ENCODE measurements at regions not wholly inside any gene's neighbourhood (a gene's known extent, or its start where the extent isn't known, plus 50 kb on each side); places are given as distances from the start of the nearest gene placed in this dataset.

DNA sequence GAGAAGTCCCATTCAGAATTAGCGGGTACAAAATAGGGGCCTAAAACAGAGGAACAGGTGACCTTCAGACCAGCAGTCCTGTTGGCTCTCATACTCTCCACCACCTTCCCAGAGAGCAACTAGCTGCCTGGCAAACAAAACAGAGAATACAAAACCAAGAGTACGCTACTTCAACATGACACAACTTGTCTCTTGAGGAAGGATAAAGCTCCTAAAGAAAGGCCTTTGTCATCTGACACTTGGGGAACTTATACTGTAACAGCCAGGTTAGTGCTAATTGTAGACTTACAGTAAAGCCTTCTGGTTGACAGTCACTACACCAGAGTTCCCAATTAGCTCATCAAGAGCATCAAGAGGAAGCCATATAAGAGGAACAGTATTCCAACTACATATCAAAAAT, 282.1 kb upstream of the NT5C1B start:
- 0 out of 2 replicates have a peak overlapping the region, but pooled peaks have one; percentile 4 for H3K14ac ChIP-seq (replicated peaks; ENCODE audit: low read depth, low read length)

More for the DNA sequence above, 282.1 kb upstream of the NT5C1B start:
- no peak overlapping the region for H3K27ac ChIP-seq (ENCODE audit: insufficient read depth, low read length)
- H4K8ac ChIP-seq (ENCODE audit: low read depth in 2 of 2, low read length in 2 of 2), result no peak overlapping the region
- DNase-seq (no peak), ATAC-seq (ENCODE audit: low read depth) (no peak)
- H3K4me3 ChIP-seq (ENCODE audit: insufficient read depth, low read depth, low read length), result no peak overlapping the region
- H2BK5ac ChIP-seq (ENCODE audit: low read depth, low read length, poor library complexity, severe bottlenecking), result no peak overlapping the region
- no peak overlapping the region for H3K9ac ChIP-seq (ENCODE audit: low read depth, low read length)
- no peak overlapping the region for H2BK20ac ChIP-seq (ENCODE audit: low read depth, low read length)
- H4K20me1 ChIP-seq (ENCODE audit: insufficient read depth, low read length), result no peaks in the 10 kb centered on the region
- intact Hi-C loops (cut with micrococcal nuclease) (no loop called here), dilution Hi-C loops (cut with HindIII; ENCODE audit: low sequenced_read_pairs, unreplicated experiment) (no loop called here), in situ Hi-C loops (cut with MboI; ENCODE audit: low sequenced_read_pairs) (no loop called here)
- H3K9me1 ChIP-seq (ENCODE audit: insufficient read depth, low read length), result no peaks in the 10 kb centered on the region
- BruUV-seq (replicated peaks), result no TSS peak
- H2AK5ac ChIP-seq (ENCODE audit: low read depth, low read length), result no peak overlapping the region
- no peak overlapping the region for H2BK15ac ChIP-seq (ENCODE audit: low read depth, low read length)
- TF ChIP-seq POLR2A (IDR thresholded peaks at IDR 0.05; ENCODE audit: low read depth, low read length) (no peak), MAFK (IDR thresholded peaks at IDR 0.05; ENCODE audit: low read depth, low read length) (no peak), RAD21 (IDR thresholded peaks at IDR 0.05; ENCODE audit: low read length) (no peak), USF2 (IDR thresholded peaks at IDR 0.05; ENCODE audit: low read depth, low read length) (no peak), CTCF (conservative IDR thresholded peaks at IDR 0.05; ENCODE audit: low read depth, low read length) (no peak), NFE2L2 (IDR thresholded peaks at IDR 0.05; ENCODE audit: low read depth, low read length) (no peak), MXI1 (IDR thresholded peaks at IDR 0.05; ENCODE audit: borderline replicate concordance, low read depth, low read length) (no peak), SMC3 (IDR thresholded peaks at IDR 0.05; ENCODE audit: low read depth, low read length) (no peak)
- TF ChIP-seq, protein P1, sequence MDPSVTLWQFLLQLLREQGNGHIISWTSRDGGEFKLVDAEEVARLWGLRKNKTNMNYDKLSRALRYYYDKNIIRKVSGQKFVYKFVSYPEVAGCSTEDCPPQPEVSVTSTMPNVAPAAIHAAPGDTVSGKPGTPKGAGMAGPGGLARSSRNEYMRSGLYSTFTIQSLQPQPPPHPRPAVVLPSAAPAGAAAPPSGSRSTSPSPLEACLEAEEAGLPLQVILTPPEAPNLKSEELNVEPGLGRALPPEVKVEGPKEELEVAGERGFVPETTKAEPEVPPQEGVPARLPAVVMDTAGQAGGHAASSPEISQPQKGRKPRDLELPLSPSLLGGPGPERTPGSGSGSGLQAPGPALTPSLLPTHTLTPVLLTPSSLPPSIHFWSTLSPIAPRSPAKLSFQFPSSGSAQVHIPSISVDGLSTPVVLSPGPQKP (IDR thresholded peaks at IDR 0.05; ENCODE audit: borderline replicate concordance, low read depth, low read length), result no peak
- H3K4me1 ChIP-seq (ENCODE audit: control insufficient read depth, insufficient read depth, low read length), result no peaks in the 10 kb centered on the region
- no peak overlapping the region for H3K56ac ChIP-seq (ENCODE audit: extremely low read depth, insufficient read depth, low read length)
- no peak overlapping the region for H2AFZ ChIP-seq (replicated peaks; ENCODE audit: low read length, poor library complexity)
- ChIA-PET POLR2A (ENCODE audit: unreplicated experiment) (no interaction called here), CTCF (no interaction called here)
- H3K4me2 ChIP-seq (ENCODE audit: low read depth, low read length), result no peak overlapping the region
- no peak overlapping the region for H2BK120ac ChIP-seq (ENCODE audit: low read depth, low read length)
- no peak overlapping the region for H3K4ac ChIP-seq (ENCODE audit: low read depth, low read length)
- H4K91ac ChIP-seq (ENCODE audit: insufficient read depth, low read depth, low read length), result no peak overlapping the region
- H2AK9ac ChIP-seq (replicated peaks; ENCODE audit: low read depth, low read length, poor library complexity), result no peak overlapping the region
- no peaks in the 10 kb centered on the region for H3K36me3 ChIP-seq (ENCODE audit: control insufficient read depth, insufficient read depth, low read length)
- no peak overlapping the region for H3K23ac ChIP-seq (ENCODE audit: low read depth, low read length)
- H4K5ac ChIP-seq (ENCODE audit: low read depth, low read length), result no peak overlapping the region
- WGBS, 2 experiments (ENCODE audit: extremely low coverage in 2 of 2, insufficient read length in 1 of 2), result no CpG with 5 or more reads among the region's 2 CpGs
- H3K79me1 ChIP-seq (ENCODE audit: low read depth in 1 of 2, low read length in 2 of 2), result no peaks in the 10 kb centered on the region
- no peaks in the 10 kb centered on the region for H3K27me3 ChIP-seq (ENCODE audit: control insufficient read depth, insufficient read depth, low read length)
- H3K9me3 ChIP-seq (ENCODE audit: control insufficient read depth, insufficient read depth, low read length), result no peaks in the 10 kb centered on the region
- no peak overlapping the region for H3K18ac ChIP-seq (ENCODE audit: low read depth, low read length)

All from IMR-90 (cell line).